OCI-LY3 (cell line): ENCODE measurements at regions not wholly inside any gene's neighbourhood (a gene's known extent, or its start where the extent isn't known, plus 50 kb on each side); places are given as distances from the start of the nearest gene placed in this dataset.

Experiments used
- H2AFZ ChIP-seq: fragments of 200-600, 300-600 bp; shearing (Covaris generic); 2 replicates; pipeline ENCODE4 v1.6.0; 2014; ENCODE audit warnings: antibody characterized with exemption, low read depth, low read length
- H3K27ac ChIP-seq: fragments of 200-600, 300-600 bp; sonication (generic); 2 replicates; pipeline ENCODE4 v1.5.1; 2014; ENCODE audit warnings: mild to moderate bottlenecking, low read length, moderate library complexity, mixed read lengths
- H3K27me3 ChIP-seq: fragments of 200-600, 300-600 bp; sonication (generic); 2 replicates; pipeline ENCODE4 v1.6.1; 2014; ENCODE audit warnings: low read depth, low read length, mixed read lengths
- H3K36me3 ChIP-seq: fragments of 200-600, 300-600 bp; sonication (generic); replicated peaks from 2 replicates; pipeline ENCODE3; 2014; ENCODE audit warnings: low read depth, low read length, mixed read lengths
- H3K4me1 ChIP-seq: fragments of 300-600, 200-600 bp; sonication (generic); 2 replicates; pipeline ENCODE4 v1.6.1; 2014; ENCODE audit warnings: low read length, mixed read lengths
- H3K4me2 ChIP-seq: fragments of 200-600, 300-600 bp; sonication (generic); 2 replicates; pipeline ENCODE4 v1.6.1; 2014; ENCODE audit warnings: low read length, mixed read lengths
- H3K4me3 ChIP-seq: fragments of 300-600, 200-600 bp; sonication (generic); 2 replicates; pipeline ENCODE4 v1.5.1; 2014; ENCODE audit warnings: antibody characterized with exemption, mild to moderate bottlenecking, low read length, moderate library complexity
- H3K79me2 ChIP-seq: fragments of 300-600, 200-600 bp; shearing (Covaris generic); 2 replicates; pipeline ENCODE4 v1.6.1; 2014; ENCODE audit warnings: mild to moderate bottlenecking, low read length, mixed read lengths
- H3K9ac ChIP-seq: fragments of 300-600, 200-600 bp; shearing (Covaris generic); 2 replicates; pipeline ENCODE4 v1.6.0; 2014; ENCODE audit warnings: mild to moderate bottlenecking, low read length, moderate library complexity
- H3K9me3 ChIP-seq: fragments of 200-600, 300-600 bp; shearing (Covaris generic); 2 replicates; pipeline ENCODE4 v1.6.1; 2014; ENCODE audit warnings: low read length, mixed read lengths; ENCODE audit not compliant: insufficient read depth
- H4K20me1 ChIP-seq: fragments of 200-600, 300-600 bp; sonication (generic); 2 replicates; pipeline ENCODE4 v1.6.1; 2016; ENCODE audit warnings: low read length, mixed read lengths; ENCODE audit not compliant: insufficient read depth
- CTCF ChIP-seq: fragments of 200-600, 300-600 bp; sonication (generic); IDR thresholded peaks from 2 replicates; pipeline ENCODE4 v1.5.1; 2014; ENCODE audit warnings: antibody characterized with exemption, low read length, low read depth
- EZH2phosphoT487 ChIP-seq: fragments of 200-600 bp; shearing (Covaris generic); IDR thresholded peaks from 2 replicates; pipeline ENCODE4 v1.6.1; 2018; ENCODE audit warnings: antibody characterized with exemption, mixed run types, low read depth

- Histone ChIP-seq H2AFZ (no peak overlapping the region), H3K27me3 (no peaks in the 10 kb centered on the region), H3K36me3 (no peaks in the 10 kb centered on the region), H3K9me3 (no peaks in the 10 kb centered on the region), H3K4me1 (no peaks in the 10 kb centered on the region), H3K4me2 (no peak overlapping the region), H3K79me2 (no peaks in the 10 kb centered on the region), H3K27ac (no peak overlapping the region), H4K20me1 (no peaks in the 10 kb centered on the region), H3K4me3 (no peak overlapping the region), H3K9ac (no peak overlapping the region)
- TF ChIP-seq EZH2phosphoT487: no peak
- TF ChIP-seq CTCF: no peak
Measured at GRCh38 chr1:115220340-115221270, 117.4 kb downstream of the NGF start.

DNA sequence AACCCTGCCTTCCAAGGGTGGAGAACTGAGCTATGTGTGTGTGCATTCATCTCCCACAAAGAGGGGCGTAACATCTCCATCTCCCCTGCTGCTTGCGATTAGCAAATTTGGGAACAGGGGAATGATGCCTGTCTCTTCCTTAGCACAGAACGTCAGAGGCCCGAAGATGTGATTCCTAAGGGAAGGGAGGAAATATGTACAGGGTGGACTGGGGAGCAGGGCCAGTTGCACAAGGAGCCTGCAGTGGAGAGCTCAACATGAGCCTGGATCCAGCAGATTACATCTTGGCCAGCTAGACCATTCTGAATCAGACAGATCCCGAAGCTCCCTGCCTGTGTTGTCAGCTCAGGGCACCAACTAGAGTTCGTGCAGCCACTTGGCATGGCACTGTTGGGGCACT, 118.1 kb downstream of the NGF start:
- Histone ChIP-seq H3K4me2 (no peak overlapping the region), H3K79me2 (no peaks in the 10 kb centered on the region), H3K27me3 (no peaks in the 10 kb centered on the region), H2AFZ (no peak overlapping the region), H4K20me1 (no peaks in the 10 kb centered on the region), H3K36me3 (no peaks in the 10 kb centered on the region), H3K4me1 (no peaks in the 10 kb centered on the region), H3K27ac (no peak overlapping the region), H3K9ac (no peak overlapping the region), H3K4me3 (no peak overlapping the region), H3K9me3 (no peaks in the 10 kb centered on the region)
- TF ChIP-seq EZH2phosphoT487 (no peak), CTCF (no peak)

DNA sequence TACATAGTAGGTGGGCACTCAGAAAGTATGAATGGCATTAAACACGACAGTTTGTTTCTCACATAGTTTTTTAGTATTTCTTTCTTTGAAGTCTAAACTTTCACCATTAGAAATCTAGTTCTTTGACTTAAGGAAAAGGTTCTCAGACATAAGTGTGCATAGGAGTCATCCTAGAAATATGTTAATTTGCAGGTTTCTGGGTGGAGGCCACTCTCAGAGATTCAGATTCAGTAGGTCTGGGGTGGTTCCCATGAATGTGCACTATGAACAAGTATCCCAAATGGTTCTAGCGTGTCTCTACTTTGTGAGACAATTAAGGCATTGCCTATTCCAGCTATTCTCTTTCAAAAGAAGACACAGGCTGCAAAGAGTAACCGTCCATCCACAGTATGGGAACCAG, 119.3 kb downstream of the NGF start:
- H4K20me1 ChIP-seq: no peaks in the 10 kb centered on the region
- H3K9me3 ChIP-seq: no peaks in the 10 kb centered on the region
- H3K4me1 ChIP-seq: no peaks in the 10 kb centered on the region

DNA sequence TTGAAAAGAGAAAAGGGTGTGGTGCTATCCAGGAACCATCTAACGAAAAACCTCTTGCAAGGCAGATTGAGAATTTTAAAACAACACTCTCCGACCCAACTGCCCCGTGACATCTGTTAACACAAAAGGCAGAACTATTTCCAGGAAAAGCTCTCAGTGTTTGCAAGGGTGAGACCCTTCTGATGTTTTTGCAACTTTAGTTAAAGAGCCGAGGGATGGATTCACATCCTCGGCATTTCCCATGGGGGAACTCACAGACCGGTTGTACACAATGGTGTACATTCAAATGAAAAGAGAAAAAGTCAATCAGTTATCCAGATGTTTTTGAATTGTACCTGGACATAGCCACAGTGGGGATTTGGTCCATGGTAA, 120.0 kb downstream of the NGF start:
- no peaks in the 10 kb centered on the region for H3K27me3 ChIP-seq
- H2AFZ ChIP-seq: no peak overlapping the region
- no peak for TF ChIP-seq CTCF
- TF ChIP-seq EZH2phosphoT487: no peak
- no peak overlapping the region for H3K4me2 ChIP-seq
- no peak overlapping the region for H3K27ac ChIP-seq
- H3K9ac ChIP-seq: no peak overlapping the region
- H4K20me1 ChIP-seq: no peaks in the 10 kb centered on the region
- H3K9me3 ChIP-seq: no peaks in the 10 kb centered on the region
- no peak overlapping the region for H3K4me3 ChIP-seq
- no peaks in the 10 kb centered on the region for H3K79me2 ChIP-seq
- H3K4me1 ChIP-seq: no peaks in the 10 kb centered on the region
- no peaks in the 10 kb centered on the region for H3K36me3 ChIP-seq

More for the DNA sequence above, 119.3 kb downstream of the NGF start:
- no peak overlapping the region for H3K4me3 ChIP-seq
- H3K36me3 ChIP-seq: no peaks in the 10 kb centered on the region
- H2AFZ ChIP-seq: no peak overlapping the region
- no peak for TF ChIP-seq CTCF
- TF ChIP-seq EZH2phosphoT487: no peak
- H3K79me2 ChIP-seq: no peaks in the 10 kb centered on the region
- no peaks in the 10 kb centered on the region for H3K27me3 ChIP-seq
- no peak overlapping the region for H3K27ac ChIP-seq
- H3K9ac ChIP-seq: no peak overlapping the region
- H3K4me2 ChIP-seq: no peak overlapping the region
